HG02678 (cell line): ENCODE measurements at regions not wholly inside any gene's neighbourhood (a gene's known extent, or its start where the extent isn't known, plus 50 kb on each side); places are given as distances from the start of the nearest gene placed in this dataset.

Experiments
- ATAC-seq: cut with Tn5 transposase; IDR thresholded peaks from one replicate; pipeline ENCODE4 v1.9.1; 2021; ENCODE audit warnings: mild to moderate bottlenecking, moderate library complexity; ENCODE audit not compliant: unreplicated experiment

DNA sequence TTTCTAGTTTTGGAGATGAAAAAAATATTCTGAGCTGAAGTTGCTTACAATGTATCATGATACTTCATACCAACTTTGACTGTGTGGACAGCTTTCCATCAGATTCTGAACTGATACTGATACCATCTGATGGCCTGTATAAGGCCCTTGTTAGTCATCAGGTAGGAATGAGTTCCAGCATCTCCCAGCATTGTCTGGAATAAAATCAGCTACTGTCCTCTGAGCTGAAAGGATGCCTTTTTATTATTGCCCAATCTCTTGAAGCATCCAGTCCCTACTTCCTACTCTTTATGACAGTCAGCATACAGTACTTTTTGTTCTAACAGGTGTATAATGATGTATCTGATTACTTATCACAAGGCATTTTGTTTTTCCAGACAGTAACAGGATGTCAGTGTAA, 70.6 kb upstream of the EYA4 start:
- ATAC-seq: no peak

DNA sequence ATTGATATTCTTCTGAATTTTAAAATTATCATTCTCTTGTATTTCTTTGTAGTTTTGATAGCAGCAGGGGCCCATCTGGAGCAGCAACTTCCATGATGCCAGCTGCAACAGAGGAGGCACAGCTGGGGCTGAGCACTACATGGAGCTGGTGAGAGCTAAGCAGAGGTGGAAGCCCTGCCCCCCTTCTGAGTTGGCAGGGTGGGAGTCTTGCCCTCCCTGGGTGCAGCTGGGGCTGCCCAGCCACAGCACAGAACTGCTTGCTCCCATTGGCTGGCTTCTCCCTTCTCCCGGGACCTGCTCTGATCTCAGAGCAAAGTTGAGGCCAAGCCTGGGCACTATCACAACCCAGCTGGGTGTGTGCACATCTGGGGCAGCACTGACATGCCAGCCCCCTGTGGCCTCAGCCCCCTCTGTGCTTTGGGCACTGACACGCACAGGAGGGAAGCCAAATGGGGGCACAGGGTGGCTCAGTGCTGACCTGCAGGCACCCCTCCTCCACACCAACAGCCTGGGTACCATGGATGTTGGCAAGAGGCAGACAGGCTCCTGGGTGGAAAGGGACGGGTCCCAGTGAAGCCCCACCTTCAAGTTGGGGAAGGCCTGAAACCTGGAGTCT, 69.1 kb upstream of the EYA4 start:
- ATAC-seq: no peak

DNA sequence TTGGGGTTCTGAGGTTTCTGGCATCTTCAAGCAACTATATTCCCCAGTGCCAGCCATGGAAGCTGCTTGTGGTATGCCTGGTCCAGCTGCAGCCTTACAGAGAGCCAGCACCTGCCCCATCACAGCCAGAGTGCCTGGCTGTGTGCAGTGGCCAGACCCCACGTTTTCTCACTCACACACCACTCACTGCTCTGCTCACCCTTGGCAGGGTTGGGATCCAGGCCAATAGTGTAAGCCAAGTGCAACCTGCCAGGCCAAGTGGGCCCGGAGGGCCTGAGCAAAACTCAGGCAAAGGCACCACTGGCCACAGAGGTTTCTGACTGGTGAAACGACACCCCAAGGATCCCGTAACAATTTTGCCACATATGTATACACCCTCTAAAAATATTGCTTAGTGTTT, 67.9 kb upstream of the EYA4 start:
- ATAC-seq: no peak

DNA sequence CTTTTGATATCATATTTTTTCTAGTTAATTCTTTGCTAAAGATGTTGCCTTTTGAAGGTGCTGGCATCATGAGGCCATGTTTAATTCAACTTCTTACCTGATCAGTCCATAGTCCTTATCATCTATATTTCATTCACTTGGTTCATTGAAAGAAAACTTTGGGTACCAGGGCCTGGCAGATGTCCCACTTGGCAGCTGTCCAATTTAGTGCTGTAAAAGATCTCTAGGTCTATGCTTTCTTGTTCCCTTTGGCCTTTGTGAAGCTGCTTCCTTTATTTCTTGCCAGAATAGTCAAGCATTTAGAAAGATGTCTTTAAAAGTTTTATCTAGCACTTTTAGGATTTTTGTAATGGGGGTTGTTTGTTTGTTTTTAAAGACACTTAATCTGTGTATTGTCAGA, 61.7 kb upstream of the EYA4 start:
- no peak for ATAC-seq

DNA sequence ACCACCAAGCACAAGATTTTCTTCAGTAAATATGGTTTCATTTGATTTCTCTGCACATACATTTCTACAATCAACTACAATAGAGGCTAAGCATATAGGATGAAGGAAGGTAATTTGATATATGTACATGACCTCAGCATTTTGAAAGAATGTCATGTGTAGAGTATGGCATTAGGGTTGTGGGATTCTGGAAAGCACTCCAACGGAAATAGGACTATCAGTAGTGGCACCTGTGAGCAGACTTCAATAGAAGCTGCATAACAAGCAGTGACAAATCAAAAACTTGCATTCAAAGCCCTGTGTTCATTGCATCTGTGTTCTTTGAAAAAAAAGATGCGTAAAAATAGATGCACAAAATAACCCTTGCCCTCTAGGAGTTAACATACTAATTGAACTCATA, 57.5 kb upstream of the EYA4 start:
- ATAC-seq: no peak

DNA sequence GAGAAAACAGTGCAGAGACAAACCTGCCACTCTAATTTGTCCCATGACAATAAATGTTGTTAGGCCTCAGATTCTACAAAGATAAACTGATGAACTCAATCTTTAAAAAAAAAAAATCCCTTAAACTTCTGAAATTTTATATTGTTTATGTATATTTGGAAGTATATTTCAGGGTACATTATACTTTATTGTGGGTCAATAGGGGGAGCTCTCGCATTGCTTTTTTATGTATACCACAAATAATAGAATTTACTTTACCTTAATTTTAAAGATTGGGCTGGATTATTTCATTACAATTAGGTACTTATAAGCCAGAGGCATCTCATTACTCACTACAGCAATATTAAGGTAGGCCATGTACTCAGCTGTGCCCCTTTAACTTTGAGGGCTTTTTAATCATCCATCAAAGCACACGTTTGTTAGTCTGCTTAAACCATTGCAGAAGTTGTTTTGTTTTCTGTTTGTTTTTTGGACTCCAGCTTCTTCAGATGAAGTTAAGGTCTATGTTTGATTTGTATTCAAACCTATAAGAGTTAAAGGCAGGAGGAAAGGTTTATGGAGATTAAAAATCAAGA, 56.3 kb upstream of the EYA4 start:
- no peak for ATAC-seq

DNA sequence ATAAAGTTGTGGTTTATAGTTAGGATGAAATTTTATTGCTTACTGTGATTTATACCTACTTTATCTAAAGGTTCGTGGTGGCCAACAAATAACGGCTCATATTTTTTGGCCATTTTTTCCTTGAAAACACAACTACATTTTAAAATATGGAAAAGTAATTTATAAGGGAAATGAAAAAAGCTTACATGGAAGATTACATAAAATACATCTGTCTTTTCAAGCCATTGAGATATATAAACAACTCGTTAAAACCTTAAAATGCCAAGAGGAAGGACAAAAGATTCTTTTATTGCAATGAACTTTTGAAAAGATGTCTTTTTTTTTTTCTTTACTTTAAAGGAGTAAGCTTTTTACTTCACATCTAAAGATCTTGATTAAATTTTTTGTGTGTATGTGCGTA, 55.4 kb upstream of the EYA4 start:
- no peak for ATAC-seq

DNA sequence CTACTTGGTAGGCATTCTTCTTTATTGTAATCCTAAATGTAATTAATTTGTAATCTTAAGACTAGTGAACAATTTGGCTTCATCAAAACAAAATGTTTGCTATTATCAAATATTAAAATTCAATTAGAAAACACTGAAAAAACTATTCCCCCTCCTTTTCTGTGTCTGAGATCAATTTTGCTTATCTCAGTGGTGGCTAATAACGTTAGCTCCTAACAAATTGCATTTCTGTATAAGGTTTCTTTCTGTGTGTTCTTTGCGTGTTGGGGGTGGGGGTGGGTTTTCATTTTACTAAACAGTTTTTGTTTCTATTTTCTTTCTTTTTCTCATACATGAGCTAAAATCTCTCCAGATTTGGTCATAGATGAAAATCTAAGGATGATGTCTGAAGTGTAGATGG, 54.0 kb upstream of the EYA4 start:
- no peak for ATAC-seq

DNA sequence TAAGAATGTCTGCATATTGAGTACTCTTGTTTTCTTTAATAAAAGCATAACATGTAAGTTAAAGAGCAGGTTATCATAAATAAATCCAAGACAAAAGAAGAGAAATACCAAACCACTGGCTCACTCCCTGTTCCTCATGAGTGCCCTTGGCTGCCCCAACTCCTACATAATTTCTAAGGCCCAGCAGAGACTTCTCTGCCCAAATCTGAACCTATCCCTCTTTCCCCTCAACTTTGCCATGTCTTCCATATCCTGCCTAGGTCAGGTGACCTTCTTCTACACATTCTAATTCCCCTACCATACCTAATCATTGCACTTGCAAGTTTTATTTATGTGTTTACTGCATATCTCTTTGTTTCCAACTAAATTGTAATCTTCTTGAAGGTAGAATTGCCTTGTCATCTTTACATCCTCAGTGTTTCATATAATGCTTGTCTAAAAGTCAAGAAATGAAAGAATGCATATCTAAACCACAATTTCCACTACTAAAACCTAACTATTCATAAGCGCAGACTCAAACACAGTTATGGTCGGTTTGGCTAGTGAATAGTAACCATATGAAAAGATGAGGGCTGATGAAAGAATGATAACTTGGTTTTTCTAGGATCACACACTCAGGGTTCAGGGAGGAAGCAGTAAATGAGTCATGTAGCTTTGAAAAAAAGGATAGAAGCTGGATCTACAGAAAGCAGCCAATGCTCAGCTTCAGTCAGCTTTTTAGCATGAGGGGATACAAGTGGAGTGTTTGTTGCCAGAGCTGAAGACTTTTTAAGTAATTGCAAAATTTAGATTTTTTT, 53.3 kb upstream of the EYA4 start:
- ATAC-seq: no peak

DNA sequence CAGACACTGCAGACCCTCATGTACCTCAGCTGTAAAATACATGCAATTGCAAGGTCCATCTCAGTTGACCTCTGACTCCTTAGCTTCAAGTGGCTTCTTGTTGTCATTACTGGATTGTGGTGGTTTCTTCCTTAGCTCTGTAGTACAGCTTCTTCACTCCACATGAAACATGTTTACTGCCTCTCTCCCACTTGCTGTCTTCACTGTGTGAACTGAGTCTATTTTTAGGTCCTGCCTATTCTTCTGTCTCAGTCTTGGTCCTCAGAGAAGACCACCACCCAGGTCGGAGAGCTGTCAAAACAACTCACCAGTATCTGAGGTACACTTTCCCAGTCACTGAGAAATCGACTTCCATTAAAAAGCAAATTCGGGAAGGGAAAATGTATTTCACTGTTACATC, 50.2 kb upstream of the EYA4 start:
- ATAC-seq: no peak

DNA sequence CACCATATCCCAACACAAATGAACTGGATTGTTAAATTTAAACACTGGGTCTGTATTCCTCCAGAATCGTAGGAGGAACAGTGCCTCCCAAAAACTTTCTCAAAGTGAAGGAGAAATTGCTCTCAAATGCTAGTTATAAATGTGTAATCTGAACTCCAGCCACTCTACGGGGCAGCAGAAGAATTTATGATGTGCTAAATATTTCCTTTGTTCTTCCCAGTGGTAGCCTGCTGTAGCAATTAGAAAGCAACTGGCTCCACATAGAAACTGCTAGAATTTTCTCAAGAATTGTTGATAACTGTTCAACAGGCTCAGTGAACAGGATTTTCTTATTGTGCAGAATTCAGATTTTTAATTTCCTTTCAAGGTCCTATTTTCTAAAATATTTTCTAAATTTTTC, 49.8 kb upstream of the EYA4 start:
- ATAC-seq: no peak
